Endothelial cell of umbilical vein (primary cell): ENCODE measurements at regions not wholly inside any gene's neighbourhood (a gene's known extent, or its start where the extent isn't known, plus 50 kb on each side); places are given as distances from the start of the nearest gene placed in this dataset.

Experiments
- BruUV-seq: library from RNA; stranded (reverse); fragments of 400-500 nt; replicated peaks from 2 replicates; lab custom pipeline; 2021; lab: Mats Ljungman, UMichigan
- CTCF ChIA-PET: fragments of 300-600, 350-600 bp; sonication (Branson Sonifier 250); formaldehyde crosslinking; loops from one replicate; lab custom pipeline; 2021; ENCODE audit warnings: antibody characterized with exemption, inconsistent platforms; lab: Charles Lee
- POLR2A ChIA-PET: fragments of 300-600, 350-600 bp; sonication (Branson Sonifier 250); formaldehyde crosslinking; loops from one replicate; lab custom pipeline; 2021; ENCODE audit warnings: antibody characterized with exemption, inconsistent platforms; lab: Charles Lee
- DNase-seq: peaks from one replicate; pipeline ENCODE4 v3.0.0-alpha.2; 2011; ENCODE audit warnings: low read depth, low spot score
- FAIRE-seq: peaks from 2 replicates; lab custom pipeline; 2011; peaks lifted over from hg19 to GRCh38; lab: Jason Lieb, UNC
- H2AFZ ChIP-seq: 2 replicates; pipeline ENCODE4 v1.6.0; 2012; ENCODE audit warnings: low read depth, low read length, control low read depth, inconsistent platforms
- H3K27ac ChIP-seq: 2 replicates; pipeline ENCODE4 v1.5.1; 2011; ENCODE audit warnings: low read depth, mild to moderate bottlenecking, control low read depth, low read length, moderate library complexity; ENCODE audit not compliant: insufficient read depth
- H3K27me3 ChIP-seq, 2 experiments: 2 replicates each; pipeline versions ENCODE4 v1.6.0 to v1.6.1; 2011; ENCODE audit warnings: low read length in 2 of 2, mixed read lengths in 1 of 2; ENCODE audit not compliant: control insufficient read depth in 2 of 2, insufficient read depth in 2 of 2
- H3K36me3 ChIP-seq, 2 experiments: 2 replicates in 1 of 2; 3 replicates in 1 of 2; pipeline ENCODE4 v1.5.1; 2011; ENCODE audit warnings: low read length in 2 of 2, mild to moderate bottlenecking in 1 of 2, moderate library complexity in 1 of 2; ENCODE audit not compliant: control insufficient read depth in 2 of 2, insufficient read depth in 2 of 2; ENCODE audit errors: extremely low read depth in 1 of 2
- H3K4me1 ChIP-seq: 3 replicates; pipeline ENCODE4 v1.5.1; 2011; ENCODE audit warnings: mild to moderate bottlenecking, low read length; ENCODE audit not compliant: control insufficient read depth, insufficient read depth; ENCODE audit errors: extremely low read depth
- H3K4me2 ChIP-seq: 2 replicates; pipeline ENCODE4 v1.6.1; 2011; ENCODE audit warnings: low read length, control low read depth, mixed read lengths; ENCODE audit not compliant: insufficient read depth
- H3K4me3 ChIP-seq, 3 experiments: fragments of 200-600 bp in 1 of 3; sonication (generic), shearing (Covaris generic) in 1 of 3; replicated peaks in 1 of 3; 2 replicates each; pipeline ENCODE4 v1.5.1; 2011 to 2016; ENCODE audit warnings: control low read depth in 3 of 3, low read length in 3 of 3, mild to moderate bottlenecking in 2 of 3, inconsistent platforms in 1 of 3, low read depth in 1 of 3, moderate library complexity in 1 of 3; ENCODE audit not compliant: insufficient read depth in 1 of 3
- H3K79me2 ChIP-seq: 2 replicates; pipeline ENCODE4 v1.6.0; 2012; ENCODE audit warnings: low read length, inconsistent platforms; ENCODE audit not compliant: control insufficient read depth, insufficient read depth
- H3K9ac ChIP-seq: replicated peaks from 2 replicates; pipeline ENCODE3; 2011; ENCODE audit warnings: low read length, control low read depth; ENCODE audit not compliant: insufficient read depth; ENCODE audit errors: extremely low read depth
- H3K9me1 ChIP-seq: replicated peaks from 3 replicates; pipeline ENCODE4 v1.6.0; 2011; ENCODE audit warnings: mild to moderate bottlenecking, low read length; ENCODE audit not compliant: control insufficient read depth, insufficient read depth; ENCODE audit errors: extremely low read depth
- H3K9me3 ChIP-seq: replicated peaks from 2 replicates; pipeline ENCODE4 v1.5.1; 2012; ENCODE audit warnings: low read length, inconsistent platforms; ENCODE audit not compliant: control insufficient read depth, insufficient read depth
- H4K20me1 ChIP-seq: replicated peaks from 2 replicates; pipeline ENCODE3; 2011; ENCODE audit warnings: mild to moderate bottlenecking, low read length; ENCODE audit not compliant: control insufficient read depth, insufficient read depth; ENCODE audit errors: extremely low read depth
- CTCF ChIP-seq, 2 donors: IDR thresholded peaks; 1 replicate in 1 of 2; 2 replicates in 1 of 2; pipeline ENCODE4 v1.5.1; 2011; ENCODE audit warnings: low read length in 2 of 2, mild to moderate bottlenecking in 2 of 2, moderate library complexity in 2 of 2, control low read depth in 1 of 2, inconsistent platforms in 1 of 2, low read depth in 1 of 2; ENCODE audit not compliant: insufficient read depth in 1 of 2; ENCODE audit errors: extremely low read depth in 1 of 2
- EZH2 ChIP-seq: IDR thresholded peaks from 2 replicates; pipeline ENCODE4 v1.6.1; 2012; ENCODE audit warnings: borderline replicate concordance, low read depth, mild to moderate bottlenecking, moderate library complexity, low read length, inconsistent platforms; ENCODE audit not compliant: severe bottlenecking
- FOS ChIP-seq: IDR thresholded peaks from 2 replicates; pipeline ENCODE4 v1.6.1; 2011; ENCODE audit warnings: mild to moderate bottlenecking, low read length, moderate library complexity, borderline replicate concordance; ENCODE audit not compliant: insufficient read depth
- GATA2 ChIP-seq: IDR thresholded peaks from 2 replicates; pipeline ENCODE4 v1.7.0; 2011; ENCODE audit warnings: low read depth, mild to moderate bottlenecking, moderate library complexity, mixed read lengths, low read length; ENCODE audit not compliant: insufficient read length, insufficient read depth
- JUN ChIP-seq: IDR thresholded peaks from 2 replicates; pipeline ENCODE4 v1.6.1; 2011; ENCODE audit warnings: borderline replicate concordance, low read depth; ENCODE audit not compliant: insufficient read length, insufficient read depth
- MAX ChIP-seq: IDR thresholded peaks from 2 replicates; pipeline ENCODE4 v1.6.1; 2011; ENCODE audit not compliant: insufficient read depth, insufficient read length
- MYC ChIP-seq: IDR thresholded peaks from one replicate; pipeline ENCODE4 v1.6.1; 2011; ENCODE audit warnings: mild to moderate bottlenecking, low read depth, low read length
- POLR2A ChIP-seq: IDR thresholded peaks from 2 replicates; pipeline ENCODE4 v1.6.1; 2012; ENCODE audit warnings: low read depth, mild to moderate bottlenecking, control low read depth, low read length
- POLR2AphosphoS5 ChIP-seq: IDR thresholded peaks from 2 replicates; pipeline ENCODE4 v1.6.1; 2012; ENCODE audit warnings: low read depth, mild to moderate bottlenecking, control low read depth, low read length, moderate library complexity; ENCODE audit not compliant: insufficient read depth
- dilution Hi-C: fragments of 300-500 bp; cut with MboI; formaldehyde crosslinking; loops from one replicate; pipeline ENCODE4 v1.15.0; 2019; ENCODE audit warnings: low sequenced_read_pairs; ENCODE audit not compliant: extremely low pct_ligation_motif_present
- intact Hi-C: fragments of 100-400 bp; cut with micrococcal nuclease; formaldehyde crosslinking; loops from one replicate; pipeline ENCODE4 v1.10.0; 2022

GRCh38 chr14:27836386-27836785 lies 930.2 kb upstream of the FOXG1 start:
- Histone ChIP-seq H3K4me3 (no peak overlapping the region), H4K20me1 (no peaks in the 10 kb centered on the region), H3K27ac (no peak overlapping the region), H3K9me1 (no peaks in the 10 kb centered on the region), H3K36me3 (no peaks in the 10 kb centered on the region), H3K79me2 (no peaks in the 10 kb centered on the region), H3K27me3 (no peaks in the 10 kb centered on the region), H2AFZ (no peak overlapping the region), H3K4me2 (no peak overlapping the region), H3K9ac (no peak overlapping the region), H3K4me1 (no peaks in the 10 kb centered on the region), H3K9me3 (no peaks in the 10 kb centered on the region)
- BruUV-seq: no TSS peak
- dilution Hi-C loops (no loop called here), intact Hi-C loops (no loop called here)
- ChIA-PET POLR2A (no interaction called here), CTCF (no interaction called here)
- FAIRE-seq (no peak), DNase-seq (no peak)
- no peak for TF ChIP-seq EZH2
- no peak for TF ChIP-seq CTCF (IDR thresholded peaks at IDR 0.05; ENCODE audit: extremely low read depth in 1 of 2, insufficient read depth in 1 of 2, low read depth in 1 of 2, low read length in 2 of 2)

- intact Hi-C loops (no loop called here), dilution Hi-C loops (no loop called here)
- Histone ChIP-seq H3K4me3 (no peak overlapping the region), H3K27me3 (no peaks in the 10 kb centered on the region), H3K27ac (no peak overlapping the region), H3K79me2 (no peaks in the 10 kb centered on the region), H3K36me3 (no peaks in the 10 kb centered on the region), H2AFZ (no peak overlapping the region), H4K20me1 (no peaks in the 10 kb centered on the region), H3K9me3 (no peaks in the 10 kb centered on the region), H3K9ac (no peak overlapping the region), H3K9me1 (no peaks in the 10 kb centered on the region), H3K4me2 (no peak overlapping the region), H3K4me1 (no peaks in the 10 kb centered on the region)
- ChIA-PET CTCF (no interaction called here), POLR2A (no interaction called here)
- TF ChIP-seq EZH2 (no peak), POLR2A (no peak), CTCF (IDR thresholded peaks at IDR 0.05; ENCODE audit: extremely low read depth in 1 of 2, insufficient read depth in 1 of 2, low read depth in 1 of 2, low read length in 2 of 2) (no peak), MAX (no peak), GATA2 (no peak), POLR2AphosphoS5 (no peak), FOS (no peak), JUN (no peak), MYC (no peak)
- no TSS peak for BruUV-seq
- DNase-seq (no peak), FAIRE-seq (no peak)
Measured at GRCh38 chr14:27845241-27845850, 921.2 kb upstream of the FOXG1 start.
